A673 (cell line): ENCODE measurements at regions not wholly inside any gene's neighbourhood (a gene's known extent, or its start where the extent isn't known, plus 50 kb on each side); places are given as distances from the start of the nearest gene placed in this dataset.

Experiments
- BruUV-seq: library from RNA; stranded (reverse); fragments of 400-500 nt; replicated peaks from 2 replicates; lab custom pipeline; 2021; lab: Mats Ljungman, UMichigan
- CTCF ChIA-PET: fragments of 300-600 bp; sonication (Branson Sonifier 250); formaldehyde crosslinking; loops from one replicate; lab custom pipeline; 2022; ENCODE audit warnings: antibody characterized with exemption; lab: Charles Lee
- POLR2A ChIA-PET: fragments of 300-600 bp; sonication (Branson Sonifier 250); formaldehyde crosslinking; loops from one replicate; lab custom pipeline; 2022; ENCODE audit warnings: antibody characterized with exemption; ENCODE audit not compliant: low non-redundant PET; lab: Charles Lee
- DNase-seq: peaks from one replicate; pipeline ENCODE4 v3.0.0-alpha.2; 2015; ENCODE audit warnings: low spot score
- H3K27ac ChIP-seq: fragments of 200-600 bp; sonication (generic); 2 replicates; pipeline ENCODE4 v1.5.1; 2016; ENCODE audit warnings: mixed run types, low read depth, mild to moderate bottlenecking, mixed read lengths, antibody characterized with exemption, low read length; ENCODE audit not compliant: poor library complexity, severe bottlenecking
- H3K27me3 ChIP-seq: fragments of 200-600 bp; sonication (generic); replicated peaks from 2 replicates; pipeline ENCODE4 v1.6.1; 2017; ENCODE audit warnings: mixed run types, low read depth, mild to moderate bottlenecking, mixed read lengths, antibody characterized with exemption, low read length; ENCODE audit not compliant: insufficient read depth, poor library complexity
- H3K36me3 ChIP-seq: fragments of 200-600 bp; sonication (generic); 2 replicates; pipeline ENCODE4 v1.6.1; 2016; ENCODE audit warnings: mixed run types, mild to moderate bottlenecking, mixed read lengths, antibody characterized with exemption, low read length; ENCODE audit not compliant: insufficient read depth, poor library complexity, severe bottlenecking
- H3K4me1 ChIP-seq: fragments of 200-600 bp; sonication (generic); 2 replicates; pipeline ENCODE4 v1.6.1; 2017; ENCODE audit warnings: mixed run types, mild to moderate bottlenecking, mixed read lengths, antibody characterized with exemption, low read length; ENCODE audit not compliant: insufficient read depth, poor library complexity, severe bottlenecking
- H3K4me3 ChIP-seq: fragments of 200-600 bp; sonication (generic); 2 replicates; pipeline ENCODE4 v1.5.1; 2016; ENCODE audit warnings: low read depth, mixed run types, mild to moderate bottlenecking, mixed read lengths, low read length; ENCODE audit not compliant: poor library complexity, severe bottlenecking
- H3K9me3 ChIP-seq: fragments of 200-600 bp; sonication (generic); 2 replicates; pipeline ENCODE4 v1.6.1; 2016; ENCODE audit warnings: mixed run types, low read depth, mild to moderate bottlenecking, mixed read lengths, antibody characterized with exemption, low read length; ENCODE audit not compliant: poor library complexity, severe bottlenecking
- EZH2 ChIP-seq: fragments of 200-600 bp; sonication (generic); IDR thresholded peaks from 2 replicates; pipeline ENCODE4 v1.6.1; 2017; ENCODE audit warnings: borderline replicate concordance, low read depth, mild to moderate bottlenecking, mixed read lengths, antibody characterized with exemption, low read length; ENCODE audit not compliant: poor library complexity, severe bottlenecking
- intact Hi-C: fragments of 100-400 bp; cut with micrococcal nuclease; formaldehyde crosslinking; loops from one replicate; pipeline ENCODE4 v1.10.0; 2022; ENCODE audit not compliant: unreplicated experiment
- TF ChIP-seq, protein P1 (sequence below): fragments of 300-800, 200-600 bp; sonication (generic); conservative IDR thresholded peaks from 2 replicates; pipeline ENCODE4 v1.5.1; 2017; ENCODE audit warnings: low read depth, mild to moderate bottlenecking, antibody characterized with exemption, low read length, moderate library complexity, mixed read lengths

- no TSS peak for BruUV-seq
- H3K36me3 ChIP-seq = no peaks in the 10 kb centered on the region
- peaks cover 29% of the 10 kb centered on the region for H3K27me3 ChIP-seq
- H3K4me1 ChIP-seq = no peaks in the 10 kb centered on the region
- no peaks in the 10 kb centered on the region for H3K9me3 ChIP-seq
- intact Hi-C loops = no loop called here
- H3K27ac ChIP-seq = no peak overlapping the region
- ChIA-PET CTCF (no interaction called here), POLR2A (no interaction called here)
- no peak overlapping the region for H3K4me3 ChIP-seq
- DNase-seq = no peak
- TF ChIP-seq EZH2 = no peak
- TF ChIP-seq, protein P1, sequence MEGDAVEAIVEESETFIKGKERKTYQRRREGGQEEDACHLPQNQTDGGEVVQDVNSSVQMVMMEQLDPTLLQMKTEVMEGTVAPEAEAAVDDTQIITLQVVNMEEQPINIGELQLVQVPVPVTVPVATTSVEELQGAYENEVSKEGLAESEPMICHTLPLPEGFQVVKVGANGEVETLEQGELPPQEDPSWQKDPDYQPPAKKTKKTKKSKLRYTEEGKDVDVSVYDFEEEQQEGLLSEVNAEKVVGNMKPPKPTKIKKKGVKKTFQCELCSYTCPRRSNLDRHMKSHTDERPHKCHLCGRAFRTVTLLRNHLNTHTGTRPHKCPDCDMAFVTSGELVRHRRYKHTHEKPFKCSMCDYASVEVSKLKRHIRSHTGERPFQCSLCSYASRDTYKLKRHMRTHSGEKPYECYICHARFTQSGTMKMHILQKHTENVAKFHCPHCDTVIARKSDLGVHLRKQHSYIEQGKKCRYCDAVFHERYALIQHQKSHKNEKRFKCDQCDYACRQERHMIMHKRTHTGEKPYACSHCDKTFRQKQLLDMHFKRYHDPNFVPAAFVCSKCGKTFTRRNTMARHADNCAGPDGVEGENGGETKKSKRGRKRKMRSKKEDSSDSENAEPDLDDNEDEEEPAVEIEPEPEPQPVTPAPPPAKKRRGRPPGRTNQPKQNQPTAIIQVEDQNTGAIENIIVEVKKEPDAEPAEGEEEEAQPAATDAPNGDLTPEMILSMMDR = no peak
Measured at GRCh38 chr16:5428932-5429331, 331.3 kb upstream of the EEF2KMT start.

DNA sequence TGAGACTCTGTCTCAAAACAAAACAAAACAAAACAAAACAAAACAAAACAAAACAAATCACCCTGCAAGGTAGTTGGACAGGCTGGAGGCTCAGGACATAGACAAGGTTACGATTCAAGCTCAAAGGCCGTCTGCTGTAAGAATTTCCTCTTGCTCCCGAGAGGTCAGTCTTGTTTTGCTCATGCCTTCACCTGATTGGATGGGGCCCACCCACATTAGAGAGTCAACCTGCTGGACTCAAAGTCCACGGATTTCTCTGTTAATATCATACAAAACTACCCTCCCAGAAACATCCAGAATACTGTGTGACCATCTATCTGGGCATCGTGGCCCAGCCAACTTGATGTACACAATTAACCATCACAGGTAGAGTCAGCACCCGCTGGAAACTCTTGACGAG, 330.0 kb upstream of the EEF2KMT start:
- H3K4me1 ChIP-seq = no peaks in the 10 kb centered on the region
- H3K27ac ChIP-seq = no peak overlapping the region
- POLR2A ChIA-PET = no interaction called here
- intact Hi-C loops = no loop called here
- no TSS peak for BruUV-seq
- no peaks in the 10 kb centered on the region for H3K9me3 ChIP-seq
- CTCF ChIA-PET = no interaction called here
- TF ChIP-seq EZH2 = no peak
- H3K36me3 ChIP-seq = no peaks in the 10 kb centered on the region
- DNase-seq = no peak
- H3K27me3 ChIP-seq = peaks cover 29% of the 10 kb centered on the region
- no peak overlapping the region for H3K4me3 ChIP-seq

GRCh38 chr16:5422643-5423496, 325.3 kb upstream of the EEF2KMT start:
- ChIA-PET POLR2A (no interaction called here), CTCF (no interaction called here)
- no TSS peak for BruUV-seq
- no peaks in the 10 kb centered on the region for H3K36me3 ChIP-seq
- intact Hi-C loops = no loop called here
- no peak for DNase-seq
- TF ChIP-seq, protein P1 = no peak
- TF ChIP-seq EZH2 = no peak
- no peak overlapping the region for H3K27ac ChIP-seq
- no peaks in the 10 kb centered on the region for H3K9me3 ChIP-seq
- H3K4me1 ChIP-seq = no peaks in the 10 kb centered on the region
- no peak overlapping the region for H3K4me3 ChIP-seq
- H3K27me3 ChIP-seq = peaks cover 29% of the 10 kb centered on the region

GRCh38 chr16:5422047-5422446, 324.5 kb upstream of the EEF2KMT start:
- peaks cover 30% of the 10 kb centered on the region for H3K27me3 ChIP-seq
- no peak for DNase-seq
- POLR2A ChIA-PET = no interaction called here

More at GRCh38 chr16:5422047-5422446, 324.5 kb upstream of the EEF2KMT start:
- CTCF ChIA-PET = no interaction called here
- no peak overlapping the region for H3K4me3 ChIP-seq
- no peak for TF ChIP-seq EZH2
- TF ChIP-seq, protein P1 = no peak
- intact Hi-C loops = no loop called here
- H3K4me1 ChIP-seq = no peaks in the 10 kb centered on the region
- H3K36me3 ChIP-seq = no peaks in the 10 kb centered on the region
- no peak overlapping the region for H3K27ac ChIP-seq
- BruUV-seq = no TSS peak
- no peaks in the 10 kb centered on the region for H3K9me3 ChIP-seq
